Uterus (tissue), 2 donors: ENCODE measurements at regions not wholly inside any gene's neighbourhood (a gene's known extent, or its start where the extent isn't known, plus 50 kb on each side); places are given as distances from the start of the nearest gene placed in this dataset.

Experiments
- POLR2A ChIP-seq, 2 donors: fragments of 450-650 bp; IDR thresholded peaks; one replicate each; pipeline ENCODE4 v1.6.1; 2016; ENCODE audit warnings: antibody characterized with exemption in 2 of 2, mild to moderate bottlenecking in 1 of 2, moderate library complexity in 1 of 2
- TF ChIP-seq, protein P1 (sequence below), 4 experiments: fragments of 200-600 bp in 2 of 4; fragments of 450-650 bp in 2 of 4; sonication (generic) in 2 of 4; IDR thresholded peaks; one replicate each; pipeline ENCODE4 v1.5.1; 2016 to 2019; ENCODE audit warnings: antibody characterized with exemption in 4 of 4, mild to moderate bottlenecking in 2 of 4, moderate library complexity in 1 of 4

DNA sequence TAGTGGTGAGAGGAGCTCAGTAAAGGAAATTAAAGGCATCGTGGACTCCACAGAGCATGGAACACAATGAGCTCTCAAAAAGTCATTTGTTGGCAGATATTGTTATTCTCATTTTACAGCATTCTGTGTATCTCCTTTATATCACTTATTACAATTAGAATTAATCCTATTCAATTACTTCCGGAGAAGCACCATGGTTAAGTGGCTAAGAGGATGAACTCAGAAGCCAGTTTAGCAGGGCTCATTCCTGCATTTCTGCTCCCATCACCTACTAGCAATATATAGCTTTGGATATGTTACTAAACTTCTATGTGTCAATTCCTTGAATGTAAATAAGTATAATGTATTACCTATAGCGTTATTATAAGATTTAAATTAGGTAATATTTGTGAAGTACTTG lies 683.3 kb downstream of the IRS1 start:
- TF ChIP-seq POLR2A (IDR thresholded peaks at IDR 0.05) = no peak
- TF ChIP-seq, protein P1, sequence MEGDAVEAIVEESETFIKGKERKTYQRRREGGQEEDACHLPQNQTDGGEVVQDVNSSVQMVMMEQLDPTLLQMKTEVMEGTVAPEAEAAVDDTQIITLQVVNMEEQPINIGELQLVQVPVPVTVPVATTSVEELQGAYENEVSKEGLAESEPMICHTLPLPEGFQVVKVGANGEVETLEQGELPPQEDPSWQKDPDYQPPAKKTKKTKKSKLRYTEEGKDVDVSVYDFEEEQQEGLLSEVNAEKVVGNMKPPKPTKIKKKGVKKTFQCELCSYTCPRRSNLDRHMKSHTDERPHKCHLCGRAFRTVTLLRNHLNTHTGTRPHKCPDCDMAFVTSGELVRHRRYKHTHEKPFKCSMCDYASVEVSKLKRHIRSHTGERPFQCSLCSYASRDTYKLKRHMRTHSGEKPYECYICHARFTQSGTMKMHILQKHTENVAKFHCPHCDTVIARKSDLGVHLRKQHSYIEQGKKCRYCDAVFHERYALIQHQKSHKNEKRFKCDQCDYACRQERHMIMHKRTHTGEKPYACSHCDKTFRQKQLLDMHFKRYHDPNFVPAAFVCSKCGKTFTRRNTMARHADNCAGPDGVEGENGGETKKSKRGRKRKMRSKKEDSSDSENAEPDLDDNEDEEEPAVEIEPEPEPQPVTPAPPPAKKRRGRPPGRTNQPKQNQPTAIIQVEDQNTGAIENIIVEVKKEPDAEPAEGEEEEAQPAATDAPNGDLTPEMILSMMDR (IDR thresholded peaks at IDR 0.05) = no peak
